ENCODE measurements at regions not wholly inside any gene's neighbourhood (a gene's known extent, or its start where the extent isn't known, plus 50 kb on each side); places are given as distances from the start of the nearest gene placed in this dataset.

GRCh38 chr7:9876053-9876452, 1097.6 kb upstream of the PHF14 start:
- Histone ChIP-seq H3K4me2 (ENCODE audit: low read depth, low read length) (no peak overlapping the region), H4K5ac (ENCODE audit: low read depth, low read length) (no peak overlapping the region), H3K23ac (ENCODE audit: low read depth, low read length) (no peak overlapping the region), H3K27ac (ENCODE audit: insufficient read depth, low read length) (no peak overlapping the region), H3K27me3 (ENCODE audit: control insufficient read depth, insufficient read depth, low read length) (no peaks in the 10 kb centered on the region), H3K9me1 (ENCODE audit: insufficient read depth, low read length) (no peaks in the 10 kb centered on the region), H3K9ac (ENCODE audit: low read depth, low read length) (no peak overlapping the region), H4K91ac (ENCODE audit: insufficient read depth, low read depth, low read length) (no peak overlapping the region), H3K9me3 (ENCODE audit: control insufficient read depth, insufficient read depth, low read length) (no peaks in the 10 kb centered on the region), H3K56ac (ENCODE audit: extremely low read depth, insufficient read depth, low read length) (no peak overlapping the region), H4K8ac (ENCODE audit: low read depth in 2 of 2, low read length in 2 of 2) (no peak overlapping the region), H3K4me3 (ENCODE audit: insufficient read depth, low read depth, low read length) (no peak overlapping the region), H4K20me1 (ENCODE audit: insufficient read depth, low read length) (no peaks in the 10 kb centered on the region), H2BK120ac (ENCODE audit: low read depth, low read length) (no peak overlapping the region), H2BK5ac (ENCODE audit: low read depth, low read length, poor library complexity, severe bottlenecking) (no peak overlapping the region), H2AK5ac (ENCODE audit: low read depth, low read length) (no peak overlapping the region), H2AK9ac (replicated peaks; ENCODE audit: low read depth, low read length, poor library complexity) (no peak overlapping the region), H3K18ac (ENCODE audit: low read depth, low read length) (no peak overlapping the region), H2BK15ac (ENCODE audit: low read depth, low read length) (no peak overlapping the region), H3K36me3 (ENCODE audit: control insufficient read depth, insufficient read depth, low read length) (no peaks in the 10 kb centered on the region), H2BK20ac (ENCODE audit: low read depth, low read length) (no peak overlapping the region), H3K14ac (replicated peaks; ENCODE audit: low read depth, low read length) (no peak overlapping the region), H3K4ac (ENCODE audit: low read depth, low read length) (no peak overlapping the region), H2AFZ (replicated peaks; ENCODE audit: low read length, poor library complexity) (no peak overlapping the region), H3K79me1 (ENCODE audit: low read depth in 1 of 2, low read length in 2 of 2) (no peaks in the 10 kb centered on the region), H3K4me1 (ENCODE audit: control insufficient read depth, insufficient read depth, low read length) (no peaks in the 10 kb centered on the region)
- BruUV-seq (replicated peaks), result no TSS peak
- dilution Hi-C loops (cut with HindIII; ENCODE audit: low sequenced_read_pairs, unreplicated experiment) (no loop called here), intact Hi-C loops (cut with micrococcal nuclease) (no loop called here), in situ Hi-C loops (cut with MboI; ENCODE audit: low sequenced_read_pairs) (no loop called here)
- ChIA-PET POLR2A (ENCODE audit: unreplicated experiment) (no interaction called here), CTCF (no interaction called here)
- DNase-seq, result no peak
- TF ChIP-seq NFE2L2 (IDR thresholded peaks at IDR 0.05; ENCODE audit: low read depth, low read length), result no peak
- no peak for TF ChIP-seq RFX5 (IDR thresholded peaks at IDR 0.05; ENCODE audit: low read depth, low read length)
- ATAC-seq (ENCODE audit: low read depth), result no peak

Data from IMR-90 (cell line).